Ovary (tissue), 7 donors: ENCODE measurements at regions not wholly inside any gene's neighbourhood (a gene's known extent, or its start where the extent isn't known, plus 50 kb on each side); places are given as distances from the start of the nearest gene placed in this dataset.
"Not testable (repeated sequence)": the region's sequence is repeated elsewhere in the genome, so short reads cannot be mapped to it uniquely, and the experiment has no call there.

ENCODE experiments used
- DNase-seq, 5 donors: peaks; one replicate each; pipeline ENCODE4 v3.0.0-alpha.2; 2019 to 2020
- H3K27ac ChIP-seq, 2 donors: fragments of 200-600 bp; one replicate each; pipeline versions ENCODE4 v1.5.1 to v1.8.0; 2019 to 2022
- H3K27me3 ChIP-seq: fragments of 200-600 bp; one replicate; pipeline ENCODE4 v1.8.0; 2022
- H3K36me3 ChIP-seq: fragments of 200-600 bp; sonication (generic); one replicate; pipeline ENCODE4 v1.5.1; 2019
- H3K4me1 ChIP-seq: one replicate; pipeline ENCODE4 v1.8.1; 2013; ENCODE audit warnings: mild to moderate bottlenecking, moderate library complexity; ENCODE audit not compliant: insufficient read depth
- H3K4me3 ChIP-seq: fragments of 200-600 bp; sonication (generic); one replicate; pipeline ENCODE4 v1.5.1; 2017
- H3K9me3 ChIP-seq, 2 donors: fragments of 200-600 bp in 1 of 2; sonication (generic) in 1 of 2; one replicate each; pipeline versions ENCODE4 v1.5.1 to v1.8.1; 2013 to 2019; ENCODE audit warnings: mild to moderate bottlenecking in 1 of 2, moderate library complexity in 1 of 2
- CTCF ChIP-seq, 3 donors: fragments of 450-650 bp in 2 of 3; fragments of 200-600 bp in 1 of 3; IDR thresholded peaks; one replicate each; pipeline versions ENCODE4 v1.5.1 to v1.8.0; 2016 to 2022; ENCODE audit warnings: antibody characterized with exemption in 3 of 3, mild to moderate bottlenecking in 1 of 3
- EP300 ChIP-seq: sonication (generic); formaldehyde crosslinking; IDR thresholded peaks from one replicate; pipeline ENCODE4 v1.6.1; 2017; ENCODE audit warnings: antibody characterized with exemption
- POLR2A ChIP-seq: fragments of 450-650 bp; IDR thresholded peaks from one replicate; pipeline ENCODE4 v1.6.1; 2017; ENCODE audit warnings: antibody characterized with exemption, mild to moderate bottlenecking, moderate library complexity
- WGBS, 3 donors: extraction: QIAGEN DNeasy Blood & Tissue Kit in 1 of 3; methylation state at CpG; one replicate each; pipeline versions ENCODE4 v1.1.5 to v1.1.7; 2013 to 2017; 5-methylcytosine and 5-hydroxymethylcytosine counted together
- intact Hi-C, 4 donors: fragments of 100-400 bp; cut with DNase I; formaldehyde crosslinking; loops; one replicate each; pipeline versions ENCODE4 v1.11.0 to v1.15.1; 2022 to 2023
- donor health status: DM: no; HTN: no; CAD: no; lungs with moderate emphysema.
- donor health status: DM: no; HTN: no; CAD: no.
- donor health status: Bipolar disorder and iron deficiency.
- donor health status: DM: no; HTN: no; CAD: no.
- donor health status: DM: yes; HTN: yes; CAD: no.

- WGBS, 3 donors, result 43 to 73% (median 63%) methylated on average over 2 of the region's 2 CpGs
- DNase-seq, result no peak
- no peaks in the 10 kb centered on the region for H3K9me3 ChIP-seq
- H3K27ac ChIP-seq, result no peak overlapping the region
- H3K27me3 ChIP-seq, result no peaks in the 10 kb centered on the region
- H3K36me3 ChIP-seq, result no peaks in the 10 kb centered on the region
- TF ChIP-seq CTCF (IDR thresholded peaks at IDR 0.05) (no peak), EP300 (no peak), POLR2A (no peak)
- no peak overlapping the region for H3K4me3 ChIP-seq
- H3K4me1 ChIP-seq, result no peaks in the 10 kb centered on the region
- intact Hi-C loops, result no loop called here
Observed at GRCh38 chr10:43923328-43923727, 274.6 kb upstream of the ZNF32 start.

- H3K4me3 ChIP-seq, result no peak overlapping the region
- no peaks in the 10 kb centered on the region for H3K4me1 ChIP-seq
- no peak for TF ChIP-seq POLR2A
- TF ChIP-seq CTCF (IDR thresholded peaks at IDR 0.05), result no peak
- TF ChIP-seq EP300, result no peak
- no peak overlapping the region for H3K27ac ChIP-seq
- intact Hi-C loops, result no loop called here
- H3K27me3 ChIP-seq, result no peaks in the 10 kb centered on the region
- no peaks in the 10 kb centered on the region for H3K9me3 ChIP-seq
- no peaks in the 10 kb centered on the region for H3K36me3 ChIP-seq
- DNase-seq, result no peak
- 84 to 90% (median 90%) methylated on average over 9 of the region's 9 CpGs for WGBS, 3 donors
Observed at GRCh38 chr10:43922335-43923280, 273.9 kb upstream of the ZNF32 start.

GRCh38 chr10:43921881-43922280 lies 273.2 kb upstream of the ZNF32 start:
- no peaks in the 10 kb centered on the region for H3K27me3 ChIP-seq
- 84 to 97% (median 88%) methylated on average over 9 of the region's 9 CpGs for WGBS, 3 donors
- H3K4me3 ChIP-seq, result no peak overlapping the region
- no peaks in the 10 kb centered on the region for H3K9me3 ChIP-seq
- DNase-seq, result no peak
- intact Hi-C loops, result no loop called here
- TF ChIP-seq POLR2A (no peak), EP300 (no peak)
- no peaks in the 10 kb centered on the region for H3K36me3 ChIP-seq
- H3K4me1 ChIP-seq, result no peaks in the 10 kb centered on the region
- H3K27ac ChIP-seq, result no peak overlapping the region

GRCh38 chr10:43921478-43921877 lies 272.8 kb upstream of the ZNF32 start:
- 94 to 98% (median 96%) methylated on average over 6 of the region's 6 CpGs for WGBS, 3 donors
- Histone ChIP-seq H3K27ac (no peak overlapping the region), H3K36me3 (no peaks in the 10 kb centered on the region), H3K4me1 (no peaks in the 10 kb centered on the region), H3K4me3 (no peak overlapping the region), H3K27me3 (no peaks in the 10 kb centered on the region), H3K9me3 (no peaks in the 10 kb centered on the region)
- intact Hi-C loops, result no loop called here
- no peak for TF ChIP-seq POLR2A
- TF ChIP-seq EP300, result no peak
- TF ChIP-seq CTCF (IDR thresholded peaks at IDR 0.05), result no peak
- DNase-seq, result no peak

- H3K36me3 ChIP-seq, DNase-seq, H3K9me3 ChIP-seq, intact Hi-C loops, H3K4me1 ChIP-seq, H3K27ac ChIP-seq, H3K27me3 ChIP-seq, H3K4me3 ChIP-seq: not testable (repeated sequence)
- 77 to 91% (median 80%) methylated on average over 12 of the region's 12 CpGs for WGBS, 3 donors
Observed at GRCh38 chr10:43920236-43920758, 271.6 kb upstream of the ZNF32 start.
